SU-DHL-6 (cell line): ENCODE measurements at regions not wholly inside any gene's neighbourhood (a gene's known extent, or its start where the extent isn't known, plus 50 kb on each side); places are given as distances from the start of the nearest gene placed in this dataset.

Source experiments
- H2AFZ ChIP-seq: fragments of 200-600 bp; sonication (generic); 2 replicates; pipeline ENCODE4 v1.6.1; 2014; ENCODE audit warnings: low read depth, mild to moderate bottlenecking, moderate library complexity, mixed read lengths, antibody characterized with exemption, low read length; ENCODE audit not compliant: severe bottlenecking
- H3F3A ChIP-seq: fragments of 200-600 bp; shearing (Covaris generic); 2 replicates; pipeline ENCODE4 v1.6.0; 2016; ENCODE audit warnings: antibody characterized with exemption, mild to moderate bottlenecking; ENCODE audit not compliant: insufficient read depth
- H3K27ac ChIP-seq: fragments of 200-600 bp; sonication (generic); 2 replicates; pipeline ENCODE4 v1.5.1; 2016; ENCODE audit warnings: low read depth, mild to moderate bottlenecking, low read length, moderate library complexity, mixed read lengths
- H3K27me3 ChIP-seq: fragments of 200-600 bp; sonication (generic), shearing (Covaris generic); 2 replicates; pipeline ENCODE4 v1.6.0; 2014; ENCODE audit warnings: mild to moderate bottlenecking, low read length
- H3K36me3 ChIP-seq: fragments of 200-600 bp; sonication (generic); 2 replicates; pipeline ENCODE4 v1.6.1; 2014; ENCODE audit warnings: mild to moderate bottlenecking, low read length, mixed read lengths
- H3K4me2 ChIP-seq: fragments of 300-600, 200-600 bp; shearing (Covaris generic), sonication (generic); 2 replicates; pipeline ENCODE4 v1.6.0; 2014; ENCODE audit warnings: low read length, low read depth, mild to moderate bottlenecking; ENCODE audit not compliant: poor library complexity, severe bottlenecking
- H3K4me3 ChIP-seq: fragments of 200-600 bp; sonication (generic); 2 replicates; pipeline ENCODE4 v1.5.1; 2014; ENCODE audit warnings: antibody characterized with exemption, low read length, mild to moderate bottlenecking, mixed read lengths; ENCODE audit not compliant: insufficient read depth, poor library complexity, severe bottlenecking
- H3K79me2 ChIP-seq: fragments of 200-600 bp; sonication (generic); 2 replicates; pipeline ENCODE4 v1.6.1; 2014; ENCODE audit warnings: mild to moderate bottlenecking, low read length, moderate library complexity; ENCODE audit not compliant: insufficient read depth
- H3K9ac ChIP-seq: fragments of 200-600 bp; sonication (generic); 2 replicates; pipeline ENCODE4 v1.7.0; 2014; ENCODE audit warnings: mild to moderate bottlenecking, low read length
- H3K9me2 ChIP-seq: fragments of 200-600 bp; sonication (generic); replicated peaks from 2 replicates; pipeline ENCODE4 v1.6.1; 2014; ENCODE audit warnings: low read length; ENCODE audit not compliant: insufficient read depth
- H3K9me3 ChIP-seq: fragments of 200-600 bp; sonication (generic); 2 replicates; pipeline ENCODE4 v1.6.1; 2014; ENCODE audit warnings: low read length, mixed read lengths; ENCODE audit not compliant: insufficient read depth
- H4K20me1 ChIP-seq: fragments of 200-600 bp; sonication (generic); 2 replicates; pipeline ENCODE4 v1.6.1; 2014; ENCODE audit warnings: low read depth, mild to moderate bottlenecking, antibody characterized with exemption, low read length, moderate library complexity, mixed read lengths
- CTCF ChIP-seq: fragments of 200-600 bp; sonication (generic); IDR thresholded peaks from one replicate; pipeline ENCODE4 v1.5.1; 2017; ENCODE audit warnings: antibody characterized with exemption, mild to moderate bottlenecking, low read length, moderate library complexity; ENCODE audit not compliant: insufficient read depth, poor library complexity, severe bottlenecking
- EZH2phosphoT487 ChIP-seq: fragments of 200-600 bp; sonication (generic), shearing (Covaris generic); conservative IDR thresholded peaks from 2 replicates; pipeline ENCODE4 v1.6.1; 2018; ENCODE audit warnings: mild to moderate bottlenecking, antibody characterized with exemption, low read length, moderate library complexity, mixed read lengths

- Histone ChIP-seq H3K36me3 (no peaks in the 10 kb centered on the region), H4K20me1 (no peaks in the 10 kb centered on the region), H3K9me2 (no peaks in the 10 kb centered on the region), H3K9me3 (no peaks in the 10 kb centered on the region), H3K27ac (no peak overlapping the region), H3K27me3 (no peaks in the 10 kb centered on the region), H3F3A (no peaks in the 10 kb centered on the region), H3K4me2 (no peak overlapping the region), H3K79me2 (no peaks in the 10 kb centered on the region), H3K9ac (no peak overlapping the region), H2AFZ (no peak overlapping the region), H3K4me3 (no peak overlapping the region)
- TF ChIP-seq EZH2phosphoT487: no peak
Observed at GRCh38 chr5:93277051-93277450, 304.0 kb downstream of the NR2F1-AS1 start.

GRCh38 chr5:93275376-93275775 is 305.6 kb downstream of the NR2F1-AS1 start:
- H3K36me3 ChIP-seq: no peaks in the 10 kb centered on the region
- no peak overlapping the region for H3K4me2 ChIP-seq
- no peaks in the 10 kb centered on the region for H3K9me3 ChIP-seq
- H3K27ac ChIP-seq: no peak overlapping the region
- no peak overlapping the region for H2AFZ ChIP-seq
- no peak overlapping the region for H3K9ac ChIP-seq
- H3K79me2 ChIP-seq: no peaks in the 10 kb centered on the region
- H4K20me1 ChIP-seq: no peaks in the 10 kb centered on the region
- no peaks in the 10 kb centered on the region for H3K9me2 ChIP-seq
- no peaks in the 10 kb centered on the region for H3K27me3 ChIP-seq
- TF ChIP-seq EZH2phosphoT487 (no peak), CTCF (no peak)
- no peak overlapping the region for H3K4me3 ChIP-seq
- H3F3A ChIP-seq: no peaks in the 10 kb centered on the region

GRCh38 chr5:93274291-93274690 is 306.7 kb downstream of the NR2F1-AS1 start:
- H3K4me3 ChIP-seq: no peak overlapping the region
- TF ChIP-seq CTCF (no peak), EZH2phosphoT487 (no peak)
- H3K36me3 ChIP-seq: no peaks in the 10 kb centered on the region
- H3K27me3 ChIP-seq: no peaks in the 10 kb centered on the region
- H3K4me2 ChIP-seq: no peak overlapping the region
- H3K27ac ChIP-seq: no peak overlapping the region
- H3F3A ChIP-seq: no peaks in the 10 kb centered on the region
- no peak overlapping the region for H2AFZ ChIP-seq
- no peaks in the 10 kb centered on the region for H4K20me1 ChIP-seq
- H3K9me3 ChIP-seq: no peaks in the 10 kb centered on the region
- H3K9ac ChIP-seq: no peak overlapping the region
- H3K9me2 ChIP-seq: no peaks in the 10 kb centered on the region
- no peaks in the 10 kb centered on the region for H3K79me2 ChIP-seq

GRCh38 chr5:93273176-93273575 is 307.8 kb downstream of the NR2F1-AS1 start:
- no peaks in the 10 kb centered on the region for H3K9me2 ChIP-seq
- H3K79me2 ChIP-seq: no peaks in the 10 kb centered on the region
- no peak overlapping the region for H2AFZ ChIP-seq
- no peak for TF ChIP-seq CTCF
- TF ChIP-seq EZH2phosphoT487: no peak
- H3K4me2 ChIP-seq: no peak overlapping the region
- H3K9me3 ChIP-seq: no peaks in the 10 kb centered on the region
- H3K27ac ChIP-seq: no peak overlapping the region
- H3K36me3 ChIP-seq: no peaks in the 10 kb centered on the region
- H3F3A ChIP-seq: no peaks in the 10 kb centered on the region
- H3K4me3 ChIP-seq: no peak overlapping the region
- no peaks in the 10 kb centered on the region for H3K27me3 ChIP-seq
- no peaks in the 10 kb centered on the region for H4K20me1 ChIP-seq
- H3K9ac ChIP-seq: no peak overlapping the region
